Dermis blood vessel endothelial cell (primary cell): ENCODE measurements at regions not wholly inside any gene's neighbourhood (a gene's known extent, or its start where the extent isn't known, plus 50 kb on each side); places are given as distances from the start of the nearest gene placed in this dataset.

Source experiments
- DNase-seq: peaks from one replicate; pipeline ENCODE4 v3.0.0; 2010

DNA sequence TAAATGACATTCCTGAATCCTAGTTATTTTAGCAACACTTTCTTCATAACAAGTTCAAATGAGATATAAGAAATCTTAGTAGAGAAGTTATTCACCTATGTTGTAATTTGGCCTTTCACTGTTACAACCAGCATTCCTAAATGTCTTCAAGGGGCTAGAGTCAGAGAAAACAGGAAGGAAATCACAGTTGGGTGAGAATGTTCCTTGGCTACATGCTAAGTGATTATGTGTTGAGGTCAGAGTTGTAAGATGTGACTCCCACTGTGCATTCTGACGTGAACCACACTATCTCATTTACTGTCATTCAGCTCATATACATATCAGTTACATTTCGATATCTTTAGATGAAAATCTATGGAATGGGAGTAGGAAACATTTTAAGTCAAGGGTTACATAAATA lies 51.0 kb upstream of the MLIP start:
- peak; percentile 72 for DNase-seq
